ENCODE measurements at regions not wholly inside any gene's neighbourhood (a gene's known extent, or its start where the extent isn't known, plus 50 kb on each side); places are given as distances from the start of the nearest gene placed in this dataset.
A peak's percentile ranks its signal among the peaks of the same experiment; 100 is the strongest.

DNA sequence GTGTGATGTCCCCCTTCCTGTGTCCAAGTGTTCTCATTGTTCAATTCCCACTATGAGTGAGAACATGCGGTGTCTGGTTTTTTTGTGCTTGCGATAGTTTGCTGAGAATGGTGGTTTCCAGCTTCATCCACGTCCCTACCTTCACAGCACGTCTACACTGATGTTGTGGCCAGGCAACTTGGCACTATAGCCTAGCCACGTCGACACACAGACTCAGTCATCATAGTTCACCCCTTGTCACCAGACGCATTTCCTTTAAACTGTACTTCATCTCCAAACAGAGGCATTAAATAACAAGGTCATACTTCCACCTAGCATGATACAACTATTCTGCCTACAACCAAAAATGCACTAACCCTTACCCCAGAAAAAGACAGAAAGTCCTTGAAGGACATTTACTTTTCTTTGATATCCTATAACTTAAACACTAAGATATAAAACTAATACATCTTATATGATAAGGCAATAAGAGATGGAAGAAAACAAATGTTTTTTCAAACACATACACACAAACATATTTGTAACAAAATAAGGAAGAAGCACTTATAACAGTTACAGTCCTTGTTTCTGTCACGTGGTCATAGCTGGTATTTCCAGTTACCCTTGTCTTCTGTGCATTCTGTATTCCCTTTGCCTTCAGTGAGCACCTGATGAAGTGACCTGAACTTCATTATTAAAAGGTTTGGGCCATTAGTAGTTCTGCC lies 121.4 kb downstream of the KLF13 start:
- TF ChIP-seq, protein P1, sequence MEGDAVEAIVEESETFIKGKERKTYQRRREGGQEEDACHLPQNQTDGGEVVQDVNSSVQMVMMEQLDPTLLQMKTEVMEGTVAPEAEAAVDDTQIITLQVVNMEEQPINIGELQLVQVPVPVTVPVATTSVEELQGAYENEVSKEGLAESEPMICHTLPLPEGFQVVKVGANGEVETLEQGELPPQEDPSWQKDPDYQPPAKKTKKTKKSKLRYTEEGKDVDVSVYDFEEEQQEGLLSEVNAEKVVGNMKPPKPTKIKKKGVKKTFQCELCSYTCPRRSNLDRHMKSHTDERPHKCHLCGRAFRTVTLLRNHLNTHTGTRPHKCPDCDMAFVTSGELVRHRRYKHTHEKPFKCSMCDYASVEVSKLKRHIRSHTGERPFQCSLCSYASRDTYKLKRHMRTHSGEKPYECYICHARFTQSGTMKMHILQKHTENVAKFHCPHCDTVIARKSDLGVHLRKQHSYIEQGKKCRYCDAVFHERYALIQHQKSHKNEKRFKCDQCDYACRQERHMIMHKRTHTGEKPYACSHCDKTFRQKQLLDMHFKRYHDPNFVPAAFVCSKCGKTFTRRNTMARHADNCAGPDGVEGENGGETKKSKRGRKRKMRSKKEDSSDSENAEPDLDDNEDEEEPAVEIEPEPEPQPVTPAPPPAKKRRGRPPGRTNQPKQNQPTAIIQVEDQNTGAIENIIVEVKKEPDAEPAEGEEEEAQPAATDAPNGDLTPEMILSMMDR (IDR thresholded peaks at IDR 0.05; ENCODE audit: low read depth, low read length), result no peak
- H3K4me3 ChIP-seq (ENCODE audit: low read depth, low read length), result no peak overlapping the region

DNA sequence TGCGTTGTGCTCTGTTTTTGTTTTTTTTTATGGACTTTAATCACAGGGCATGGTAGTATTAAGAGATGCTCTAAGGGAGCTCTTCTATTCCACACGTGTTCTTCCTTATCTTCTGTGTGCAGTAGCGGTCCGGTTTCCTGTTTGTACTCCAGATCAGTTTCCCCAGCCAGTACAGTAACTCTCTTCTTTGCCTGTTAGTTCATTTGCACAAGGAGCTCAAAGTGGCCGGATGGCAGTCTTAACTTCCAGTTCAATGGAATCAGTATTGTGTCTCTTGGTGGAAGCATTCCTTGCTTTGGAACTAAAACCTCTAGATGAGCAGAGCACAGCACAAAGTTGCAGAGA lies 122.0 kb downstream of the KLF13 start:
- TF ChIP-seq, protein P1 (IDR thresholded peaks at IDR 0.05; ENCODE audit: low read depth, low read length), result no peak
- H3K4me3 ChIP-seq (ENCODE audit: low read depth, low read length), result no peak overlapping the region

DNA sequence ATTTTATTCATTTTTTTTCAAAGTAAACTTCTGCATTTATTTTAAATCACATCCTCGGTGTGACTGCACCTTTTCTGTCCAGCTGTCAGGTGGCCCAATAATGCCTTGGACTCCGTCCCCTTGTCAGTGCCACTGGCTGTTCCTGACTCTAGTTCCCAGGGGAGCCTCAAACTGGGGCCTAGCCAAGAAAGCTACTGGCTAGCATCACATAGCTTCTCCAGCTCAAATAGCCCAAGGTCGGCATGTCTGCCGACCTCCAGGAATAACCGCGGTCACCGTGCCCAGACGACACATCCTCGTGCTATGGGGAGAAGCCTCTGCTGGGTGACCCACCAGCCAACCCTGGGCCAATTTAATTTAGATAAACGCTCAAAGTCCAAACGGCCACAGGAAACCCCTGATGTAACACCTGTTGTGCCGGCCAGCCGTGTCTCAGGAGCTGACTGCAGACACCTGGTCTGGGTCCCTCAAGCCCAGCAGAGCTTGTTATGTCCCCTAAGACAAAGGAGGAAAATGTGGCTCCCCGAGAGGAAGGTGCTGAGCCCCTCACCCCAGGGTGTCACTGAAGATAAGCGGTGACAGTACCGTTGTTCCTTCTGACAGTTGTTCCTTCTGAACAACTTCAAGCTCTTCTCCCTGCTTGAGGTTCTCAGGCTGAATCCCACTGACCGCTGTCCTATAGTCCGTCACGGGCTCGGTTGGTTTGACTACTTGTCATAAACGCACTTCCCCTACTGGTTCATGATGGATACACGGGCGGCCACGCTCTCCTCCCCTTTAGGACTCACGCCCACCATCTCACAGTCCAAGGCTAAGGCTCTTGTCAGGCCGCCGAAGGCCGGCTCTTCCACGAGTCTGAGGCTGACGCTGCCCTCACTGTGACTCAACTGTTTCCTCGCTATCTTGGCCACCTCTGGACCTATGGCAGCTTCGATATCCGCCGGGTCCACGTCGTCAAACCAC lies 126.2 kb downstream of the KLF13 start:
- TF ChIP-seq, protein P1 (IDR thresholded peaks at IDR 0.05; ENCODE audit: low read depth, low read length), result no peak
- H3K4me3 ChIP-seq (ENCODE audit: low read depth, low read length), result no peak overlapping the region

DNA sequence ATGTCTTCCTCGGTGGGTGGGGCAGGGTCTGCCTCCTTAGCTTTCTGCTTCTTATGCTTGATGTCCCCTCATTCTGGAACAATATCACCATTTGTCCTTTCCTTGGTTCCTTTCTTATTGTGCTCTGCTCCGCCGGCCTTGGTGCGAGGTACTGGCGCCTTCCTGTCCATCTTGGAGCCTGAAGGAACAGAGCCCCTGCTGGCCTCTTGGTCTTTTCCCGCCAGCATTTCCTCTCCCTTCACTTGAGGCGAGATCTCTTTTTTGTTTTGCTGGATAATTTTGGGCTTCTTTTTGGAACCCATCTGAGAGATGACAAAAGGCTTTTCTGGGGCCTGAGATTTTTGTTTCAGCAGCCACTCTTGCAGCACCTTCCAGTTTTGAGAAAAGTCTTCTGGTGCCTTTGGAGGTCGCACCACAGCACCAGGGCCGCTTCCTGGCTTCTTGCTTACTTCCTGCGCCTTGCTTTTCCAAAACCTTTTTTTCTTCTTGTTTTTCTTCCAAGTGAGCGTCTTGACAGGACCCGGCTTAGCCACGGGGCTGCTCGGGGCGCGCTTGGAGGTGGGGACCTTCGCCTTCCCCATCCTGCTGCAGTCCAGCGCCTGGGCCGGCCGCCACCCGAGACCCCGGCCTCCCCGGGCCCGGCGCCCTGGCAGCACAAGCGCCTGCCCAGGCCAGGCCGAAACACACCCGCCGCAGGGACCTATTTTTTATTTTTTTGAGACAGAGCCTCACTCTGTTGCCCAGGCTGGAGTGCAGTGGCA lies 127.1 kb downstream of the KLF13 start:
- no peak overlapping the region for H3K4me3 ChIP-seq (ENCODE audit: low read depth, low read length)
- TF ChIP-seq, protein P1 (IDR thresholded peaks at IDR 0.05; ENCODE audit: low read depth, low read length), result no peak

DNA sequence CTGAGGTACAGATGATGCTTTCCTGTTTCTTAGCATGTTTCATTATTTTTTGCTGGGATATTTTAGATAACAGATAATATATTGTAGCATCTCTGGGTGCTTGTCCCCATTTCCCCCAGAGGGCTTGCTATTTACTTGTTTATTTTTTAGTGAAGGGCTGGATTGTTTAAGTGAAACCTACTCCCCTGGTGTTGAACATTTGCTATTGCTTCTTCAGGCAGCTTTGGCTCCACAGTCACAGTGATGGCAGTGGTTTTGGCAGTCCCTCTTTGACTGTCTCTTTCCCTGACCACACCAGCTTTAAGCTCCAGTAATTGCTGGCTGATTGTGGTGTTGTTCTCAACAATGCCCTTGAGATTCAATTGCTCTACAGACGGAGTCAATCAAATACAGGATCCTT lies 128.9 kb downstream of the KLF13 start:
- TF ChIP-seq, protein P1 (IDR thresholded peaks at IDR 0.05; ENCODE audit: low read depth, low read length), result 0 out of 2 replicates have a peak, but pooled peaks have one; percentile 13
- H3K4me3 ChIP-seq (ENCODE audit: low read depth, low read length), result no peak overlapping the region

DNA sequence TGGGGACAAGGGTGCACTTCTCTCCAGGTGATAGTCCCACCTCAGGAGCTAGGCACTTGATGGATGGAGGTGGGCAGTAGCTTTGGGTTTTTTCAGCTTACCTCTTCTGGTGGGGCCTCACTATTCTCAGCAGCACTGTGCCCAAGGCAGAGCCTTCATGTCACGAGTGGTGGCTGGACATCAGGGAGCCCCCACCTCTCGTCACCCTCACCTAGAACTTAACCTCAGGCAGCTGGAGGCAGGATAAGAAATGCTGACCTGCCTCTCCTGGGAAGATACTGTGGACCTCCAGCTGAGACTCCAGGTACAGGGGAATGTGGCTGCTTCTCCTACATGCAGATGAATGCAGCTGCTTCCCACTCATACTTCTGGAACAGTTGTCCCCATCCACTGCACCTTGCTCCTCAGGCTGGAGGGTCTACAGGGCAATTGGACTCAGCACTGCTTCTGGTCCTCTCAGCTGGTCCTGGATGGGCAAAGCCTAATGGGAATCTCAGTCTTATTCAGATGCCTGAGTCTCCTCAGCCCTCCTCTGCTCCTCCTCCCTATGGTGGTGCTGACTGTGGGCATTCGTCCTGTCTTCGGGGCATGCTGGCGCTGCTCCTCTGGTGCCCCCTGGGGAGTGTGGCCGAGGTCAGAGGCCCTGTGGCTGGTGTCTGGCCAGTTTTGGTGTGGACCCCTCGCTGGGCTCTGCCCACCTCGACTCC lies 129.9 kb downstream of the KLF13 start:
- no peak overlapping the region for H3K4me3 ChIP-seq (ENCODE audit: low read depth, low read length)
- TF ChIP-seq, protein P1 (IDR thresholded peaks at IDR 0.05; ENCODE audit: low read depth, low read length), result no peak
